GM12875 (cell line): ENCODE measurements at regions not wholly inside any gene's neighbourhood (a gene's known extent, or its start where the extent isn't known, plus 50 kb on each side); places are given as distances from the start of the nearest gene placed in this dataset.

Experiments used
- H3K4me3 ChIP-seq: one replicate; pipeline ENCODE4 v1.5.1; 2011; ENCODE audit warnings: low read depth, low read length, control low read depth
- CTCF ChIP-seq: IDR thresholded peaks from 2 replicates; pipeline ENCODE4 v1.5.1; 2011; ENCODE audit warnings: low read depth, mild to moderate bottlenecking, control low read depth, inconsistent platforms, low read length, moderate library complexity, borderline replicate concordance; ENCODE audit not compliant: insufficient read depth

DNA sequence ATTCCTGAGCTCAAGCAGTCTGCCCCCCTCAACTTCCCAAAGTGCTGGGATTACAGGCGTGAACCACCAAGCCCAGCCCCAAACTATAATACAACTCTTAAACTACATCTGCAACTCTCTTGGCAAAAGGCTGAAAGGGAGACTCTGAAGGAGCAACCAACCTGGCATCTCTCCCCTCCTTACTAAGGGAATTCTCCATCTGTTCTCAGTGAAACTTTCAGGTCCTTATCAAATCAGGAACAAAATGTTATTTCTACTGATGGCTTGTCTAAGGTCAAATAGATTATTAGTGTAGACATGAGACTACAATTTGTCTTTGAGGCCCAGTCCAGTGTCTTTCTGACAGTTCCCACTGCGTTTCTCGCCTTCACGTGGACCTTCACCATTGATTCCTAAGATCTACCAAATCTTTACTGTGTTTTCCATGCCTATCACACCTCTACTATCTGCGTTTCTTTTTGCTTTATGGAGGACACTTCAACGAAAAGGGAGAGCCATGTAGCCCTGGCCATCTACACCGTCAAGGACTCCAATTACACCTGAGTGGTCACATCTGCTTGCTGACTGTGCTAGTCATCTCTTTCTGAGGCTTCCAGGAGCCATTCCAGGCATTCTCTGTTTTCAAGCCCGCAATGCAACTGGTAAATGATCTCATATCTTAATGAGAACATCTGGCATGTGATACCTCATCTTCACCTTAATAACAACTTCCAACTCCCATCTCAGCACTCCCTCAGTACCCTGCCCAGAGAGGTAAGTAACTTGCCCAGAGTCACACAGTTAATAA is 405.7 kb upstream of the CITED2 start:
- no peak for TF ChIP-seq CTCF
- H3K4me3 ChIP-seq: no peak overlapping the region

GRCh38 chr6:139778688-139779087 is 404.2 kb upstream of the CITED2 start:
- H3K4me3 ChIP-seq: no peak overlapping the region
- TF ChIP-seq CTCF: no peak

DNA sequence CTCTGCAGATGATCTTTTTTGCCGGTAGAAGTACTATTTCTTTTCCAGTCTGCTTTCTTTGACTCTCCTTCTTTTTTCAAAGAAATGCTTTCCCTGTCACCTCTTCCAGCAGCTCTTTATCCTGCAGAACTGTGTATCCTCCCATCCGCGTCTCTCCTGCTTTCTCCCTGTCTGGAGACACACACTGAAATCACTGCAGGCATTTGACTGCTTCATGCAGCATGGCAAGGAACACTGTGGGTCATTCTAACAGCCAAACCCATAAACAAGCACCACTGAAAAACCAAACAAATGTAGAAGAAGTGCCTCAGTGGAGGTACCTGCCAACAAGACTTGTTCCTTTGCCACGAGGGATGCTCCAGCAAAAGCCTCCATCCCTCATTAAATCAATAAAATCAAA is 403.7 kb upstream of the CITED2 start:
- no peak overlapping the region for H3K4me3 ChIP-seq
- TF ChIP-seq CTCF: no peak

DNA sequence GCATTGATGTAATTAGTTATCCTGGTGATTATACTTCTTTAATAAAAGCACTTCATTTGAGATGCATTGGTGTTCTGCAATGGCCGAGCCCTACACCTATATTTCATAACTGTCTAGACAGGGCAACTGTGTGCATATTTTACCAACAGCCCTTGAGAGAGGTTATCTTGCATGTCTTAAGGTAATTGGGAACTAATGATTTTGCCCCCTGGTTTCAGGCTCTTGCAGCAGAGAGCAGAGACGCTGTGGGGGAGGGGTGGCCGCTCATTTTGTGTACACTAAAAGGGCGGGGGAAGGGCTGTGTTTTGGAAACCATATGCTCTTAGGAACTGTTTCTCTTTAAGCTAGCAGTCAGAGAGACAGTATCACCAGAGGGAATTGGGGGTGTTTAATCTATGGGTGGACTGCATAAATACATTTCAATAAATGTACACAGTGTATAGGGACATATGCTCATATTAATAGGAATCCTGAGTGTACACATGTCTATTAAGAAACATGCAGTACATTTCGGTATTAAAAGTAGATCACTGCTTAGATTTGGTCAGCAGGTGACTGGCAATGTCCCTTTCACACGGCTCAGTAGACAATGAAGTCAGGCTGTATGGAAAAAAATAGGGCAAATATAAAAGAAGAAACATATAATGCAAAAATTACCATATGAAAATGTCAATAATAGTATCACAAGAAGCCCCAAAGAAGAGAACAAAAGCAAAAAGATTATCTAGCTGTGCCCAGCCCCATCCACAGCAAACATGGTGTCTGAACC is 402.9 kb upstream of the CITED2 start:
- no peak overlapping the region for H3K4me3 ChIP-seq
- TF ChIP-seq CTCF: no peak

GRCh38 chr6:139776041-139776440 is 401.6 kb upstream of the CITED2 start:
- no peak overlapping the region for H3K4me3 ChIP-seq
- no peak for TF ChIP-seq CTCF

DNA sequence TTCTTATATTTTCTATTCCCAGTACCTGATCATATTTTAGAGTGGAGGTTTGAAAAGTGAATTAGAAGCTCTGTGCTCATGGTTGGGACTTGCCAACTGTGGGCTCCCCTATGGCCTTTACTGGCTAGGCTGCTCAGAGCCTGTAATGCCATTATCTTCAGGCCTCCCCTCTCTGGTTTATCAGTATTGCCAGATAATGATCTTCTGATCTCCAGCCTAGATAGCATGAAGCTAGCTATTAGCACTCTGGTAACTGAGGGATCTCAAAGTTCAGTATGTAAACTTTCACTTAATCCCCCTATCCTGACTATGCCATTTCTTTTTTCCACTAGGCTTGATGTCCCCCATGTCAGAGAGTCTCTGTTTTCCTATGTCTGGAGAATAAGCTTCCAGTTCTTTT is 393.7 kb upstream of the CITED2 start:
- no peak overlapping the region for H3K4me3 ChIP-seq
- TF ChIP-seq CTCF: no peak

DNA sequence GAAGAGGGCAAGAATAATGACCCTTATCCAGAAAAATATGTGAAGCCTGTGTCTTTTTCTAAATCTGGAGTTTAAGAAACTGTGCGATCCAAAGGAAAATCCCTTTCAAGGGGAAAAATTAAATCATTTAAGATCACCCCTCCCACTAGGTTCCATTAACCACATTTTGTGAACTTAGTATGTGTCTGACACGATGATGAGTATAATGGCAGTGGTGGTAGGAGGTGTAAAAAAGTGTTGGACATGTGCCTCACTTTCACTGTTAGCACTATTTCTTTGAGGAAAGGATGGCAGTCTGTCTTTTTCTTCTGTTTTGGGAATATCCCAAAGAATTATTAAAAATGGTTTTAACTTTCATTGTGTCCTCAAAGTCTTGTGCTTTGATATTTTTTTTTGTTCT is 392.3 kb upstream of the CITED2 start:
- H3K4me3 ChIP-seq: no peak overlapping the region
- TF ChIP-seq CTCF: no peak
